ENCODE measurements at regions not wholly inside any gene's neighbourhood (a gene's known extent, or its start where the extent isn't known, plus 50 kb on each side); places are given as distances from the start of the nearest gene placed in this dataset.

DNA sequence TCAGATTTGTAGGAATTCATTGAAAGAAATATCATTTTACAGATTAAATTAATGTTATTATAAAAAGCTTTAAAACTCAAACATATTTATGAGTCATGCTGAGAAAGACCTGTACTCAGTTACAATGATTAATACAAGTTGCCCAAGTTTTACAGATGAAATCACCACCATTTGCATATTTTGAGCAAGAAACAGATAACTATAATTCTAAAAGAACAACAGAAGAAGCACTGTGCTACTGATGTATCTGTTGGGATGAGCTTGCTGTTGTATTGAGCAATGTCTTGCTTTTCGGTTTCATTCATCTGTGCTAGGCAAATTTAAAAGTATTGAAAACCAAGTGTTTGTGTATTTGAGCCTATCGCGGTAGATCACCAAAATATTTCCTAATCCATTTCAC, 1589.1 kb upstream of the ZEB2 start:
- DNase-seq, result no peak
- TF ChIP-seq, protein P1, sequence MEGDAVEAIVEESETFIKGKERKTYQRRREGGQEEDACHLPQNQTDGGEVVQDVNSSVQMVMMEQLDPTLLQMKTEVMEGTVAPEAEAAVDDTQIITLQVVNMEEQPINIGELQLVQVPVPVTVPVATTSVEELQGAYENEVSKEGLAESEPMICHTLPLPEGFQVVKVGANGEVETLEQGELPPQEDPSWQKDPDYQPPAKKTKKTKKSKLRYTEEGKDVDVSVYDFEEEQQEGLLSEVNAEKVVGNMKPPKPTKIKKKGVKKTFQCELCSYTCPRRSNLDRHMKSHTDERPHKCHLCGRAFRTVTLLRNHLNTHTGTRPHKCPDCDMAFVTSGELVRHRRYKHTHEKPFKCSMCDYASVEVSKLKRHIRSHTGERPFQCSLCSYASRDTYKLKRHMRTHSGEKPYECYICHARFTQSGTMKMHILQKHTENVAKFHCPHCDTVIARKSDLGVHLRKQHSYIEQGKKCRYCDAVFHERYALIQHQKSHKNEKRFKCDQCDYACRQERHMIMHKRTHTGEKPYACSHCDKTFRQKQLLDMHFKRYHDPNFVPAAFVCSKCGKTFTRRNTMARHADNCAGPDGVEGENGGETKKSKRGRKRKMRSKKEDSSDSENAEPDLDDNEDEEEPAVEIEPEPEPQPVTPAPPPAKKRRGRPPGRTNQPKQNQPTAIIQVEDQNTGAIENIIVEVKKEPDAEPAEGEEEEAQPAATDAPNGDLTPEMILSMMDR (IDR thresholded peaks at IDR 0.05; ENCODE audit: low read depth, low read length, missing control alignments), result no peak
- no peak overlapping the region for H3K27ac ChIP-seq
- in situ Hi-C loops (cut with HindIII; ENCODE audit: low pct_ligation_motif_present, low sequenced_read_pairs), result no loop called here
- H3K36me3 ChIP-seq (replicated peaks), result no peaks in the 10 kb centered on the region
- H3K4me3 ChIP-seq (ENCODE audit: low read depth, low read length), result no peak overlapping the region
- no peaks in the 10 kb centered on the region for H3K27me3 ChIP-seq (replicated peaks)

DNA sequence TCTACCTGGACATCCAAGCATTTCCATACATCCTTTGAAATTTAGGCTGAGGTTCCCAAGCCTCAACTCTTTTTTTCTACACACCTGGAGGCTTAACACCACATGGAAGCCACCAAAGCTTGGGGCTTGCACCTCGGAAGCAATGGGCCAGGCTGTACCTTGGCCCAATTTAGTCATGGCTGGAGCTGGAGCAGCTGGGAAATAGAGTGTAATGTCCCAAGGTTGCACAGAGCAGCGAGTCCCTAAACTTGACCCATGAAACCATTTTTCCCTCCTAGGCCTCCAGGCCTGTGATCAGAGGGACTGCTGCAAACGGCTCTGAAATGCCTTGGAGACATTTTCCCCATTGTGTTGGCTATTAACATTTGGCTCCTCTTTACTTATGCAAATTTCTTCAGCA, 1574.3 kb upstream of the ZEB2 start:
- in situ Hi-C loops (cut with HindIII; ENCODE audit: low pct_ligation_motif_present, low sequenced_read_pairs), result no loop called here
- Histone ChIP-seq H3K4me3 (ENCODE audit: low read depth, low read length) (no peak overlapping the region), H3K36me3 (replicated peaks) (no peaks in the 10 kb centered on the region), H3K27me3 (replicated peaks) (no peaks in the 10 kb centered on the region), H3K27ac (no peak overlapping the region)
- DNase-seq, result no peak
- TF ChIP-seq, protein P1 (IDR thresholded peaks at IDR 0.05; ENCODE audit: low read depth, low read length, missing control alignments), result no peak

DNA sequence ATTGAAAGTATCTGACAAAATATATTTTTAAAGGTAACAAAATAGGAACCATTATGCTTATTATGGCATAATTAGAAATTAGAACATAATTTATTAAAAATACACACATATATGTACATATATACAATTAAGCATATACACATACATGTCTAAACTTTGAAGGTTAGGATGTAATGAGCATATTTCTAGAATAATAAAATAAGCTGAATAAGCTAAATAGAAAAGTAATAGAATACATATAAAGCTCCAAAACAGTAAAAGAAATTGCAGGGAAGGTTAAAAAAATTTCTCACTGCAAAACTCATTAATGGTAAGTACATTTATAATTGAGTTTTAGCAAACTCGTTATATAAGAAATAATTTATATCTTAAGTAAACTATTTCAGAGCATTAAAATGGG, 1561.5 kb upstream of the ZEB2 start:
- DNase-seq, result no peak
- H3K27me3 ChIP-seq (replicated peaks), result no peaks in the 10 kb centered on the region
- in situ Hi-C loops (cut with HindIII; ENCODE audit: low pct_ligation_motif_present, low sequenced_read_pairs), result no loop called here
- TF ChIP-seq, protein P1 (IDR thresholded peaks at IDR 0.05; ENCODE audit: low read depth, low read length, missing control alignments), result no peak
- no peaks in the 10 kb centered on the region for H3K36me3 ChIP-seq (replicated peaks)
- H3K27ac ChIP-seq, result no peak overlapping the region
- no peak overlapping the region for H3K4me3 ChIP-seq (ENCODE audit: low read depth, low read length)

DNA sequence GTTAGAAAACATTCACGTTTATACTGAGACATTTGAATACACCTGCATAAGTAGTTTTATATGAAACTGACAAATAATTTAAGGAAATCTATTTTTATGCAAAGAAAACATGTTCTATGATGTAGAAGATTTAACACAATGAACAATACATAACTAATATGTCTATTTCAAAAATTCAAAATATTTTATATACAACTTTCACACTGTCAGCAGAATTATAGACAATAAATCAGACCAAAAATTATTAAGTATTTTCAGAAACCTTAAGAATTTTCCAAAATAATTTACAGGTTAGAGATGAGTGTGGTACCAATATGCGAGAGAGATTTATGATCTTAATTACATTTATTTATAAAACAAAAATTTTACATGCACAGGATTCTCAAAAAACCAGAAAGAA, 1561.0 kb upstream of the ZEB2 start:
- Histone ChIP-seq H3K36me3 (replicated peaks) (no peaks in the 10 kb centered on the region), H3K27ac (no peak overlapping the region), H3K4me3 (ENCODE audit: low read depth, low read length) (no peak overlapping the region), H3K27me3 (replicated peaks) (no peaks in the 10 kb centered on the region)
- TF ChIP-seq, protein P1 (IDR thresholded peaks at IDR 0.05; ENCODE audit: low read depth, low read length, missing control alignments), result no peak
- DNase-seq, result no peak
- in situ Hi-C loops (cut with HindIII; ENCODE audit: low pct_ligation_motif_present, low sequenced_read_pairs), result no loop called here

DNA sequence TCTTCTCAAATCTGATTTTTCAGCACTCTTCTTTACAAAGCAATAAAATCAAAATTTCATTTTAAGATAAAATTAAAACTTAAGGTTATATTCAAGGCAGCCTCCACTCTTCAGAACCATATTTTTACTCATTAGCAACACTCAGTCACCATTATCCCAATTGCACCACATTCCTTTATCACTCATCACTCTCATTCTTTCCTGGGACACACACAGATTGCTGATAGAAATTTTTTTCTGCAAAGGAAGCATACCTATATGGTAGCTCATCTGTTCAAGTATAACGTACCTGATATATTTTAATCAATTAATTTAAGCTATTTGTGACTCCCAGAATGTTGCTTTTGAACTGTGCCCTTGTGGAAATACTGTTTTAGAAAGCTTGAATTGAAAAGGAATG, 1559.3 kb upstream of the ZEB2 start:
- Histone ChIP-seq H3K36me3 (replicated peaks) (no peaks in the 10 kb centered on the region), H3K27ac (no peak overlapping the region), H3K27me3 (replicated peaks) (no peaks in the 10 kb centered on the region), H3K4me3 (ENCODE audit: low read depth, low read length) (no peak overlapping the region)
- TF ChIP-seq, protein P1 (IDR thresholded peaks at IDR 0.05; ENCODE audit: low read depth, low read length, missing control alignments), result no peak
- no peak for DNase-seq
- in situ Hi-C loops (cut with HindIII; ENCODE audit: low pct_ligation_motif_present, low sequenced_read_pairs), result no loop called here

DNA sequence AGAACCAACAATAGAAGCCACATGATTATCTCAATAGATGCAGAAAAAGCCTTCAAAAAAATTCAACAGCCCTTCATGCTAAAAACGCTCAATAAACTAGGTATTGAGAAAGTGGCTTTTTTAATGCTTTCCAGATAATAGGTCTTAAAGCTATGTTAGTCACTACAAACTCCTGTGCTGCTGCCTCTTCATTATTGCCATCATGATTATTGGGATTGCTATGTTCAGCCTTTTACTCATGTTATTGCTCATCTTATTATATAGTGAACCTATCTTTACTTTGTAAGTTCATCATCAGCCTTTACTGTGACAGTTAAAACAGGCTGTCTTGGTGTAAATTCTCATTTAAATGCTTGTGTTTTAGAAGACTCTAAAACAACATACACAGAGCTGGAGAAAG, 1557.2 kb upstream of the ZEB2 start:
- no peak for DNase-seq
- H3K4me3 ChIP-seq (ENCODE audit: low read depth, low read length), result no peak overlapping the region
- no peaks in the 10 kb centered on the region for H3K27me3 ChIP-seq (replicated peaks)
- TF ChIP-seq, protein P1 (IDR thresholded peaks at IDR 0.05; ENCODE audit: low read depth, low read length, missing control alignments), result no peak
- no peaks in the 10 kb centered on the region for H3K36me3 ChIP-seq (replicated peaks)
- H3K27ac ChIP-seq, result no peak overlapping the region
- in situ Hi-C loops (cut with HindIII; ENCODE audit: low pct_ligation_motif_present, low sequenced_read_pairs), result no loop called here
